ENCODE measurements at regions not wholly inside any gene's neighbourhood (a gene's known extent, or its start where the extent isn't known, plus 50 kb on each side); places are given as distances from the start of the nearest gene placed in this dataset.
"Not testable (repeated sequence)": the region's sequence is repeated elsewhere in the genome, so short reads cannot be mapped to it uniquely, and the experiment has no call there.

DNA sequence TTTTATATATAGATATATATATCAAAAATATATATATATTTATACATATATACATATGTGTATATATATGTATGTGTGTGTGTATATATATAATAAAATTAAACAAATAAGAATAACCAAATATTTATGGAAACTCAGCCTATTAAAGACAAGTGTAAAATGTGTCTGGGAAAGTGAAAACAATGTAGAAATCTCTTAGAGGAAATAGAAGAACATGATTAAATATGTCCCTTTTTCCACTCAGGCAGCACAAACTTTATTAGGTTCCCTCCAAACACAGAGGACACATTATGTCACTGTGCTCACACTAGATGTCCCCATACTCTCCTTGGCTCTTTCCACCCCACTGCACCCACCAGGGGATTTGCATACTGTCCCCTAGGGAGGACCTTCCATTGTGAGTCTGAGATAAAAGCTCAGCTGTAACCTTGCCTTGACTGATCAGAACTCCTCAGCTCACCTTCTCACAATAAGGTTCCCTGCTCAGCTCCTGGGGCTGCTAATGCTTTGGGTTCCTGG is 1360.7 kb downstream of the RPIA start:
- TF ChIP-seq, protein P1, sequence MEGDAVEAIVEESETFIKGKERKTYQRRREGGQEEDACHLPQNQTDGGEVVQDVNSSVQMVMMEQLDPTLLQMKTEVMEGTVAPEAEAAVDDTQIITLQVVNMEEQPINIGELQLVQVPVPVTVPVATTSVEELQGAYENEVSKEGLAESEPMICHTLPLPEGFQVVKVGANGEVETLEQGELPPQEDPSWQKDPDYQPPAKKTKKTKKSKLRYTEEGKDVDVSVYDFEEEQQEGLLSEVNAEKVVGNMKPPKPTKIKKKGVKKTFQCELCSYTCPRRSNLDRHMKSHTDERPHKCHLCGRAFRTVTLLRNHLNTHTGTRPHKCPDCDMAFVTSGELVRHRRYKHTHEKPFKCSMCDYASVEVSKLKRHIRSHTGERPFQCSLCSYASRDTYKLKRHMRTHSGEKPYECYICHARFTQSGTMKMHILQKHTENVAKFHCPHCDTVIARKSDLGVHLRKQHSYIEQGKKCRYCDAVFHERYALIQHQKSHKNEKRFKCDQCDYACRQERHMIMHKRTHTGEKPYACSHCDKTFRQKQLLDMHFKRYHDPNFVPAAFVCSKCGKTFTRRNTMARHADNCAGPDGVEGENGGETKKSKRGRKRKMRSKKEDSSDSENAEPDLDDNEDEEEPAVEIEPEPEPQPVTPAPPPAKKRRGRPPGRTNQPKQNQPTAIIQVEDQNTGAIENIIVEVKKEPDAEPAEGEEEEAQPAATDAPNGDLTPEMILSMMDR (IDR thresholded peaks at IDR 0.05; ENCODE audit: insufficient read depth, low read depth, low read length) = not testable (repeated sequence)
- TF ChIP-seq EZH2 (IDR thresholded peaks at IDR 0.05; ENCODE audit: insufficient read depth, low read length) = not testable (repeated sequence)
